Retinal pigment epithelial cell (primary cell): ENCODE measurements at regions not wholly inside any gene's neighbourhood (a gene's known extent, or its start where the extent isn't known, plus 50 kb on each side); places are given as distances from the start of the nearest gene placed in this dataset.

Experiments used
- DNase-seq: peaks from one replicate; pipeline ENCODE4 v3.0.0-alpha.2; 2010; ENCODE audit warnings: low read depth
- H3K4me3 ChIP-seq: 2 replicates; pipeline ENCODE4 v1.5.1; 2011; ENCODE audit warnings: mild to moderate bottlenecking, low read length, control low read depth, moderate library complexity
- TF ChIP-seq, protein P1 (sequence below): conservative IDR thresholded peaks from 2 replicates; pipeline ENCODE4 v1.5.1; 2011; ENCODE audit warnings: low read depth, low read length, control low read depth, inconsistent platforms

DNA sequence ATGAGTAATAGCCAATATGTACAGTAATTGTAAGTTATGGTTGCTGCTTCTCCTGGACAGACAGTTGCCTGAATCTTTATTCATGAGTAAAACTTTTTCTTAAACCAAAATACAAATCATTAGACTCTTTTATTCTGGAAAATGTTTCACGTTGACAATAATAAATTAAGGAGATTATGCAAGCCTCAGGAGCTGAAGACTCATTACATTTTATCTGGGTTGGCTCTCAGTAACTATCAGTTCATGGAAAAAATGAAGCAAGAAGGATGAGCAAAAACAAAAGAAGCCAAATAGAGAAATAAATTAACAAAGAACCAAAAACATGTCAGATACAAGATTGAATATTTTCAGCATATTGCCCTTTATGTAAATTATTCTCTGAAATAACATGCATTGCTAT, 88.9 kb upstream of the PRR16 start:
- TF ChIP-seq, protein P1, sequence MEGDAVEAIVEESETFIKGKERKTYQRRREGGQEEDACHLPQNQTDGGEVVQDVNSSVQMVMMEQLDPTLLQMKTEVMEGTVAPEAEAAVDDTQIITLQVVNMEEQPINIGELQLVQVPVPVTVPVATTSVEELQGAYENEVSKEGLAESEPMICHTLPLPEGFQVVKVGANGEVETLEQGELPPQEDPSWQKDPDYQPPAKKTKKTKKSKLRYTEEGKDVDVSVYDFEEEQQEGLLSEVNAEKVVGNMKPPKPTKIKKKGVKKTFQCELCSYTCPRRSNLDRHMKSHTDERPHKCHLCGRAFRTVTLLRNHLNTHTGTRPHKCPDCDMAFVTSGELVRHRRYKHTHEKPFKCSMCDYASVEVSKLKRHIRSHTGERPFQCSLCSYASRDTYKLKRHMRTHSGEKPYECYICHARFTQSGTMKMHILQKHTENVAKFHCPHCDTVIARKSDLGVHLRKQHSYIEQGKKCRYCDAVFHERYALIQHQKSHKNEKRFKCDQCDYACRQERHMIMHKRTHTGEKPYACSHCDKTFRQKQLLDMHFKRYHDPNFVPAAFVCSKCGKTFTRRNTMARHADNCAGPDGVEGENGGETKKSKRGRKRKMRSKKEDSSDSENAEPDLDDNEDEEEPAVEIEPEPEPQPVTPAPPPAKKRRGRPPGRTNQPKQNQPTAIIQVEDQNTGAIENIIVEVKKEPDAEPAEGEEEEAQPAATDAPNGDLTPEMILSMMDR = no peak
- no peak overlapping the region for H3K4me3 ChIP-seq
- no peak for DNase-seq

DNA sequence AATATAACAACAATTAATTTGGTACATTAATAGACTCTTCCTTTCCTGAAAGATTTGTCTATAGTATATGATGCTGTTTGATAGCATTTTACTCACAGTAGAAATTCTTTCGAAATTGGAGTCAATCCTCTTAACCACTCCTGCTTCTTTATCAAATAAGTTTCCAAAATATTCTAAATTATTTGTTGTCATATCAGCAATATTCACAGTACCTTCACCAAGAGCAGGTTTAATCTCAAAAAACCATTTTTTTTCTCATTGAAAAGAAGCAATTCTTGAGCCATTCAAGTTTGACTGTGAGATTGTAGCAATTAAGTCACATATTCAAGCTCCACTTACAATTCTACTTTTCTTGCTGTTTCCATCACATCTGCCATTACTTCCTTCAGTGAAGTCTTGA, 83.5 kb upstream of the PRR16 start:
- DNase-seq = no peak
- TF ChIP-seq, protein P1 = no peak
- no peak overlapping the region for H3K4me3 ChIP-seq

DNA sequence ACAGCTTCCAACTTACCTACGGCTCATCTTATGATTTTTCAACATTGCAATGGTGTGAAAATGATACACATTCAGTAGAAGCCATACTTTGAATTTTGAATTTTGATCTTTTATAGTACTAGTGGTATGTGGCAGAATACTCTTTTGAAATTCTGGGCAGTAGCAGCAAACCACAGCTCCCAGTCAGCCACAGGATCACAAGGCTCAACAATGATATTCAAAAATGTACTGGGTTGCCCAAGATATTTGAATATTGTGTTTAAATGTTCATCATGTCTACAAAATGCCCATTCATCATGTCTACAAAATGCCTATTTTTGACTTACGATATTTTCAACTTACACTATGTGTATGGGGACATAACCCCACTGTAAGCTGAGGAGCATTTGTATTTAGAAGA, 81.3 kb upstream of the PRR16 start:
- DNase-seq = no peak
- no peak overlapping the region for H3K4me3 ChIP-seq
- TF ChIP-seq, protein P1 = no peak

DNA sequence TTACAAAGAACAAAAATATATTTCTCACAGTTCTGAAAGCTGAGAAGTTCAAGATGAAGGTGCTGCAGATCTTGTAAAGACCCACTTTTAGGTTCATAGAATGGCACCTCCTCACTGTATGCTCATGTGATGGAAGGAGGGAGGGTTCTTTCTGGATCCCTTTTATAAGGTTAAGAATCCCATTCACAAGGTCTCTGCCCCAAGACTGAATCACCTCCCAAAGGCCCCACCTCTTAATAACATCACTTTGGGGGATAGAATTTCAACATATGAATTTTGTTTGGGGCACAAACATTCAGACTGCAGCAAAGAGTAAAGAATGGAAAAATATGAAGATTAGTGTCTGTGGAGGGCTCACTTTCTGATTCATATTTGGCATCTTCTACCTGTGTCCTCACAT, 77.1 kb upstream of the PRR16 start:
- no peak for DNase-seq
- TF ChIP-seq, protein P1 = no peak

DNA sequence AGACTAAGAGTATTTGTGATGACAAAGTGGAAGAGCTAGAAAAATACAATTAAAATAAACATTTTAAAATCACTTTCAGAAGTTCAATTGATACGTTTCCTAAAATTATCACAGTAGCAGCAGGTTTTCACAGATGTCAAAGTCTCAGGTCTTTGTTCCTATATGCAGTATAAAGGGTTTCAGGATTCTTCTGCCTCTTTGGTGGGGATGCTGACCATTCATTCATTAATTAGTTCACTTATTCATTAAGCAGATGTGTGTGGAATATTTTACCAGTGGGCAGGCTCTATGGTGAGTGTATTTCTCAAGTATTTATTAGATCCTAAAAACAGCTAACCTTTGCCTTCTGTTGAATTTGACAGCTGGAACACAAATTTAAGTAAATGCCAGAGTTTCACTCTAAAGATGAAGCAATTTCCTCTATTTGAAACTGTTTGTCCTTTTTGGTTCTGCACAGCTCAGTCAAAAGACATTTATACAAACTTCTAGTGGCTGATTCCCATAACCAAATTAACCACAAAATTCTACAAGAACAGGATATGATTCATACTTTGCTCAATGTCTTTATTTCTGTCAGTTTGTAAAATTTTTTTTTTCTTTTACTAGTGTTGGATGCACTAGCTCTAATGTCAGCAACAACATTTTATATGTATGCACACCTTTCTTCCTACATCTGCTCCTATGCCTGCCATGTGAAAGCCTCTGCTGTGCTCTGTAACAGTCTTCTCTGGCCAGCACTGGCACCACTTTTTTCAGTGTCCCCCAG, 75.9 kb upstream of the PRR16 start:
- TF ChIP-seq, protein P1 = no peak
- H3K4me3 ChIP-seq = no peak overlapping the region
- DNase-seq = no peak

More for the DNA sequence above, 77.1 kb upstream of the PRR16 start:
- no peak overlapping the region for H3K4me3 ChIP-seq

DNA sequence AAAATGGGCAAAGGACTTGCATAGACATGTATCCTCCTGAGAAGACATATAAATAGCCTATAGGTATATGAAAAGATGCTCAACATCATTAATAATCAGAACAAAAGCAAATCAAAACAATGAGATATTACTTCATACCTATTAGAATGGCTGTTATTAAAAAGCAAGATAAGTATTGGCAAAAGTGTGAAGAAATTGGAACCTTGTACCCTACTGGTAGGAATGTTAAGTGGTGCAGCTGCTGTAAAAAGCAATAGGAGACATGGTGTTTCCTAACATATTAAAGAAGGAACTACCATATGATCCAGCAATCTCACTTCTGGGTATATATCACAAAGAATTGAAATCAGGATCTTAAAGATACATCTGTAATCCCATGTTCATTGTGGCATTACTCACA, 69.8 kb upstream of the PRR16 start:
- TF ChIP-seq, protein P1 = peak; percentile 16
- DNase-seq = no peak
- no peak overlapping the region for H3K4me3 ChIP-seq

DNA sequence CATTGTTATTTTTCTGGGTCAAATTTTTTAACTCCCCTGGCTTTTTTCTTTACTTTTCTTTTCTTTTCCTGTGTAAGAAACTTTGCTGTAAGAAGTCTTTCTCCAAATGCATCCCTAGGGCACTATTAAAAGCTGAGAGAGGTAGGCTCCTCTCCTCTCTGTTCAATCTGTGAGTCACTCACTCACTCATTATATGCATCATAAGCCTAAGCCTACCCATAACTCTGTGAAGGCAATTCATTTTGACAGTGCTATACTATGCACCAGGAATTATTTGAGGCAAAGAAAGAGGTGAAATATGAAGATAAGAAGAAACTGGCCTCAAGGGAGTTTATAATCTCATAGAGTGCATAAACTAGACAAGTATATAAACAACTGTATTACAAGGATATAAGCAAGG, 67.9 kb upstream of the PRR16 start:
- no peak overlapping the region for H3K4me3 ChIP-seq
- DNase-seq = peak; percentile 92
- TF ChIP-seq, protein P1 = no peak
